GM12865 (cell line): ENCODE measurements at regions not wholly inside any gene's neighbourhood (a gene's known extent, or its start where the extent isn't known, plus 50 kb on each side); places are given as distances from the start of the nearest gene placed in this dataset.

ENCODE experiments used
- DNase-seq: peaks from one replicate; pipeline ENCODE4 v3.0.0; 2010; ENCODE audit warnings: low read depth
- H3K4me3 ChIP-seq: 2 replicates; pipeline ENCODE4 v1.5.1; 2011; ENCODE audit warnings: mild to moderate bottlenecking, low read depth, low read length, control low read depth
- TF ChIP-seq, protein P1 (sequence below): IDR thresholded peaks from 2 replicates; pipeline ENCODE4 v1.5.1; 2011; ENCODE audit warnings: low read length, control low read depth, low read depth, inconsistent platforms; ENCODE audit not compliant: insufficient read depth; ENCODE audit errors: missing control alignments

DNA sequence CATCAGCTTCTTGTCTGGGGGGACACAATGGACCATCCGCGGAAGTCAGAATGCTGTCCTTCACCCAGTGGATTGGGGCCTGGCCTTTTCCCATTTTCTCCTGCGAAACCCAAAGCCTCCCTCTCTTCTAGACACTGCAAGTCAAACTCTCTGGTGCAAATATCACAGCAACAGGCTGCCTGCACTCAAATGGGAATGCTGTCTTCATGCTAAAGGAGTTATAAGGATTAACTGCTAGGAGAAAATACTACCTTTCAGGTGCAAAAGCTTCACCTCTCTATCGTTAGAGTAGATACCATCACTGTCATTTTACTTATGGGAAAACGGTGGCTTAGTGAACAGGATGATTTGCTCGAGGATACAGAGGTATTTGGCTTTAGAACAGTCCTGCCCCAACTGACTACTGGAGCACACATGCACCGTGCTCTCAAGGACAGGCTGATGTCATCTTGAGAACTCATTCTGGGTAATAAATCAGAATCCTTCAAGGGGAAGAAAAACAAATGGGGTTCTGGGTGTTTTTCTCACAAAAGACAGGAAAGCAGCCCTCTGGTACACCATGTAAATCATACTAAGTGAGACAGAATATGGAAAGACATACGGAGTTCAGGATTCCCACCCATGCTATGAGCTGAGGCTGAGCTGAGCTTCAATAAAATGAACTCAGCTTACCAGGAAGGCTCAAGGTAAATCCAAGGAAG lies 100.9 kb downstream of the SAMD9 start:
- DNase-seq, result no peak
- TF ChIP-seq, protein P1, sequence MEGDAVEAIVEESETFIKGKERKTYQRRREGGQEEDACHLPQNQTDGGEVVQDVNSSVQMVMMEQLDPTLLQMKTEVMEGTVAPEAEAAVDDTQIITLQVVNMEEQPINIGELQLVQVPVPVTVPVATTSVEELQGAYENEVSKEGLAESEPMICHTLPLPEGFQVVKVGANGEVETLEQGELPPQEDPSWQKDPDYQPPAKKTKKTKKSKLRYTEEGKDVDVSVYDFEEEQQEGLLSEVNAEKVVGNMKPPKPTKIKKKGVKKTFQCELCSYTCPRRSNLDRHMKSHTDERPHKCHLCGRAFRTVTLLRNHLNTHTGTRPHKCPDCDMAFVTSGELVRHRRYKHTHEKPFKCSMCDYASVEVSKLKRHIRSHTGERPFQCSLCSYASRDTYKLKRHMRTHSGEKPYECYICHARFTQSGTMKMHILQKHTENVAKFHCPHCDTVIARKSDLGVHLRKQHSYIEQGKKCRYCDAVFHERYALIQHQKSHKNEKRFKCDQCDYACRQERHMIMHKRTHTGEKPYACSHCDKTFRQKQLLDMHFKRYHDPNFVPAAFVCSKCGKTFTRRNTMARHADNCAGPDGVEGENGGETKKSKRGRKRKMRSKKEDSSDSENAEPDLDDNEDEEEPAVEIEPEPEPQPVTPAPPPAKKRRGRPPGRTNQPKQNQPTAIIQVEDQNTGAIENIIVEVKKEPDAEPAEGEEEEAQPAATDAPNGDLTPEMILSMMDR, result no peak
- no peak overlapping the region for H3K4me3 ChIP-seq

DNA sequence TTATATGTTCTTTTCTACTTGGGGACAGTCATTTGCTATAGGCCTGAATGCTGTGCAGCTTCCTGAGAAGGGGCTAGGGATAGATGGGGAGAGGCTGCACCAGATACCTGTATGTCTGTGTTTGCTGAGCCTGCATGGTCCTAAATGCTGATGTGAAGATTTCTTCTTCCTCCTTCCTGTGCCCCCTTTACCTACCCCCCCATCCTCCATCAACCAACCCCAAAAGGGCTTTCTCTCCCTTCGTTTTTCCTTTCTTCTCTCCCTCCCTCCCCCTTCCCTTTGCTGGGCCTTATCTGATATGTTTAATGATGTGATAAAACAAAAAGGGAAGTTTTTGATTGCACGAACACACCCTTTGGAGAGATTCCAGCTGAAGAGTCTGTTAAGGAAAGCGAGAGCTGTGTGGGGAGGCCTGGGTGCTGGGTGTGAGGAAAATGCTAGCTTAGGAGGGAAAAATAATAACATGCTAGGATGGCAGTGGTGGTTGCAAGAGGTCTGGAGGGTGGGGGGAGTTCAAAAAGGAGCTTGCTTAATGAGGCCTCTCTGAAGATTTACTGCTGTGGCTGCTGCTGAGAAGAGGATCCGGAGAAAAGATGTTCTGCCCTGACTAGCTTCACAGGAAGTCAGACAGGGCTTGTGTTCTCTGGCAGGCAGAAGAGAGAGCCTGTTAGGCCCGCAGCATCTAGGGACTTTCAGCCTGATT lies 101.8 kb downstream of the SAMD9 start:
- DNase-seq, result no peak
- no peak overlapping the region for H3K4me3 ChIP-seq
- TF ChIP-seq, protein P1, result no peak

DNA sequence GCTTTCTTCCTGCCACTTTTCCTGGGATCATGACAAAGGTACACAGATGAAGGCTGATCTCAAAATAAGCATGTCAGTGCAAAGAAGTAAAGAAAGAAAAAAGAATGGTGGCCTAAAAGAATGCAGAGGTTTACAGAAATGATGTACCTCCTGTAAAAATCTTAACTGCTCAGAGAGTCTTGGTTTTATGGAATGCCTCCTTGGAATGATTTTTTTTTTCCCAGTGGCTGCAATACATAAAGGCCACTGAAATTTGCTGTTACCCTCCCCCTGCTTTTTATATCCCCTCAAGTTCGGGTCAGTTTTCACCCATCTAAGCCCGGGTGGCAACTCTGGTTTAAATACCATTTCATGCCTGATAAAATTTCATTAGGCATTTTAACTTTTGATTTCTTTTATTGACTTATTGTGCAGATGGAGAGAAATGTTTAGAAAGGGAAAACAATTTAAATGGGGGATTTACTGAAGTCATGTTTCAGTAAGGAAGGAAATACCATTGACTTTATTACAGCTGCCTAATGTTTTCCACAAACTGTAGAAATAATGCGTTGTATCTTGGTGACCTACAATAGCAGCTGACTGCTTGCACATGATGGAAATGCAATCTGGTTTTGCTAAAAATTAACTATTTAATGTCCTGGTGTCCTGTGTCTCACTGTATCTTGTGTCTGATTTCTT lies 102.5 kb downstream of the SAMD9 start:
- no peak for DNase-seq
- no peak overlapping the region for H3K4me3 ChIP-seq
- TF ChIP-seq, protein P1, result no peak

DNA sequence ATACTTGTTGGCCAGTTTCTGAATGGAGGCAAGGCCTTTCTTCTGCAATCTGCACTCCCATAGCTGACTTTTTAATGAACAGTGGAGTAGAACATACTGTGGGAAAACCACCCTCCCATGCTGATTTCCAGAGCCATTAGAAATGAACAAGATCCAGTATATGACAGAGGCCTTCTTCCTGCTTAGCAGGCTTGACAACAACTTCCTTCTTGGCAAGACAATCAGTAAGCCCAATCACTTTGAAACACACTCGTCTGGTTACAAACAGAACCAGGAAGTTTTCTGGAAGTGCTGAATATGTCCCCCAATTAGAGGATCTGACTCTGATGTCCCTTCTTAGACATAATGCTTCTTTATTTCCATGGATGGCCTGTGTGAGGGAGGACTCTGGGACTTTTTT lies 103.4 kb downstream of the SAMD9 start:
- H3K4me3 ChIP-seq, result no peak overlapping the region
- TF ChIP-seq, protein P1, result no peak
- DNase-seq, result no peak

DNA sequence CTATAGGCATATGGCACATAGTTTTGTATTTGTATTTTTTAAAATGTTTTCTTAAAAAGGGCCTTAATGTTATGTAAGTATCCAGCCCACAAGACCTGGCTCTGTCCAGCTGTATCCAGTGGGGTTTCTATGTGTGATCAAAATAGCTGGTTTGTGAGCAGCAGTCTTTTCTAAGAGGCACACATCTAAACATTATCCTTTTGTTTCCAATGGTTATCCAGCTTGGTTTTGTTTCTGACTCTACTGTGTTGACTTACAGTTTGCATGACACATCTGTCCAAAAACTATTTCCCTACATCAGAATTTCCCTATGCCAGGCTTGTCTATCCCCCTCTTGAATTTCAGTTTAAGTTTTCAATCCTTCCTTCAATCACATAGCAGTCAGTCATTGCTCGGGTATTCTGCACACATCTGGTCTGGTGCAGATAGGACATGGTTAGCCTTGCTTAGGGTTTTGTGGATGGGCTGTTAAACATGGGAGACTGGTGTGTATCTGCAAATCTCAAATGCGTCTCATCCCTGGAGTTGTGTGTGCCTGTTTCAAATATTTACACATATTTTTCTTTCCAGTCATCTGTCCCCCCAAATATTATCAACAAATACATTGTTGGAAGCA lies 104.2 kb downstream of the SAMD9 start:
- DNase-seq, result no peak
- no peak overlapping the region for H3K4me3 ChIP-seq
- TF ChIP-seq, protein P1, result no peak

DNA sequence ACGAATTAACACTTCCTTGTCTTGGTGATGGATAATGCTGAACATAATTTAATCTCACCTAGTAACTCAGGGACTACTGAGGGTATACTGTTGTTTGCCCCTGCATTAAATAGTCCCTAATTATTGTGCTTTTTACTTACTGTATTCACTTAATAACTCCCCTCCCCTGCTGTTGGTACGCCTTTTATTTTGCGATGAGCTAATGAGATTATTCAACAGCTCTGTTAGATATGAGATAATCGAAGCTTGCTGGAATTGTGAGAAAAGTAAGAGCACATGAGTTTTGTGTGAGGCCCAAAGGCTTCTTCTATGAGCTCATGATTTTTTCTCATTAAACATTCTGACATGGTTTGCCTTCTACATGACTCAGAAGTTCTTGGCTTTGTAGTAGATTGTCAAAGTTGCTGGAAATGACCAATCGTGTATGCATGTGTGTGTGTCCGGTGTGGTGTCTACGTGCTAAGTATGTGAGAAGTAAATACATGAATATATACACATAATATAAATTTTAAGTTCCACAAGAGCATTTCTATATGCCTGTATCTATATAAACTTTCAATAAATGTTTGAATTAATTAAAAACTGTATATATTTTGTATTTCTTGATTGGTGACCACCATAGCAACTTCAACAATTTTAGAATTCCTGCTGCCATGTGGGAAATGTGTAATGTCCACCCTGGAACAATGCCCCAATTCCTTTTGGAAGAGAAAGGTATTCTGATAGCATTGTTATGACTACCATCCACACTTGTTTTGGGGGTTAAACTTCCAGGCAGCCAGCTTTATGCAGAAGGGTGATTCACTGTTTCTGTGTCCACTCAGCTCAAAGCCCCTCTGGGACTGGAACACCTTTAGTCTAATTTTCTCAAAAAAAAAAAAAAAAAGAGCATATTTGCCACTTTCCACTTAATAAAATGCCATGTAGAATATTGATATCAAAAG lies 106.2 kb downstream of the SAMD9 start:
- H3K4me3 ChIP-seq, result no peak overlapping the region
- TF ChIP-seq, protein P1, result no peak
- no peak for DNase-seq
